SHP77 treated with DMSO at 0.1 percent for 48 hours (cell line): ENCODE measurements at regions not wholly inside any gene's neighbourhood (a gene's known extent, or its start where the extent isn't known, plus 50 kb on each side); places are given as distances from the start of the nearest gene placed in this dataset.

Experiments used
- DNase-seq: peaks from one replicate; lab custom pipeline; 2025; lab: John Stamatoyannopoulos, UW

DNA sequence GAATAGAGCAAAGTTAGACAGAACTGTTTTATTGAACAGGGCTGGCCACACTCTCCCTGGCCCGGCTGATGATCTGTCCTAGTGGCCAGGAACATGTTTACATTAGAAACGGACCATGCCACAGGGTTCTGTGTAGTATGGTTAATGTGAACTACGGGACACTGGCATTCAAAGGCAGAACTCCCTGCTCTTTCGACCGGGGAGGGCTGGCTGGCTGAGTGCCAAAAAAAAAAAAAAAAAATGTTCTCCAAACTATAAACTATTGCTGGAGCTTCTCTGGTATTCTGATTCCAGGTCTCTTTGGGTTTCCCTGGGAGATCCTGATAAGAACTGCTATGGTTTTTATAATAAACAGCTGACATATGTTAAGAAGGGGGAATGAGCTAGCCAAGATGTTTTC is 1262.6 kb upstream of the SORCS1 start:
- no peak for DNase-seq

DNA sequence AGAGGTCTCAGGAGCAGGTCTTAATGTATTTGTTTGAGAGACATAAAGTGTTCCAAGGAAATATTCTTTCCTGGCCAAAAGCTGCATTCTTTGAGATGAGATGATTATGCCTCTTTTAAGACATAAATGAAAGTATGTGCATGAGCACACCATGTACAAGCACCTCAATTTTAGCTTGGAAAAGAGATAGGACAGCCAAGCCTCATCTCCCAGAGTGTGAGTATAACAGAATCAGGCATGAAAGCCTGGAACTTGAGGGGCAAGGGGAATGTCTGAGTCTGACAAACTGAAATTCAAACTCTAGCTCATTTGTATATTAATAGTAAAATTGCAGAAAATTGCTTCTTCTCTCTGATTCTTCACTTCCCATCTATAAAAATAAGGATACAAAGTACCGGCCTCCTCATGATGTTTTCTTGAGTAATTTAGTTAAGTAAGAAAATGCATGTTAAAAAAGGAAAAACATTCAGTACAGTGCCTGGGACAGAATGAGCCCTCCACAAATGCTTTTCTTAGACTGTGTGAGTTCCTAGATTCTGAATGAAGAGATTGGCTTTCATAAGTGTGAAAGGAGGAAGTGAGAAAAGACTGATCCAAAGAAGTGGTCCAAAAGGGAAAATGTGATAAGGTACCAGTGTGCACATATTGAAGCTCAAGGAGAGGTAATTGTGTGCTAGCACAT is 1260.9 kb upstream of the SORCS1 start:
- no peak for DNase-seq

DNA sequence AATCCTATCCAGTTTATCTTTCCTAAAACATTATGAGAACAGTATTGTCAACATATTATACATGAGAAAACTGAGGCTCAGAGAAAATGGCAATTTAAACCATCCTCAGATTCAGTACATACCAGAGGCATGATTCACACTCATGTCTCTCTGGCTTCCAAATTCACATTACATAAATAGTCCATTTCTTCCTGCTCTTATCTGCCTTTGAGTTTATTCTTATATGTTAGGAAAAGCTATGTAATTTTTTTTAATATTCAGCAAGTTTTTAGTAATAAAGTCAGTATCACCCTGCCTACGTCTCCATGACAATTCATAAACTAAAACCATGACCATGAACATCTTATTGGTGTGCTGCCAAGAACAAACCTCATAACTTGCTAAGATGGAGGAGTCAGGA is 1260.2 kb upstream of the SORCS1 start:
- no peak for DNase-seq

DNA sequence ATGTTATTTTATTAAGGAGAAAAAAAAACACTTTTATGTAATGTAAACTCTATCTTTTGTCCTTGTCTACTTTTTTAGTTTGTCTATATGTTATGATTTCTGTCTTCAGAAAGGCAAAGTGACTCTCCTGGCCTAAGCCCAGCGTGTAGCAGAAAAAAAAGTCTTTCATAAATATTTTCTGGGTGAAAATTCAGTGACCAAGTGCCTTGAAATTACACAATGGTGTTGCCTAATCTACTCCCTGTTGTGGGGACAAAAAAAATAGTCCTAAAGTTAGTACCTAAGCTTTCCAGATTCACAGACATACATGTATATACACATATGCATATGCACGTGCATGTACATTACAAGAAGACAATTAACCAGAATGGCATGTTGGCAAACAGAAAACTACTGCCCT is 1257.8 kb upstream of the SORCS1 start:
- DNase-seq: no peak

DNA sequence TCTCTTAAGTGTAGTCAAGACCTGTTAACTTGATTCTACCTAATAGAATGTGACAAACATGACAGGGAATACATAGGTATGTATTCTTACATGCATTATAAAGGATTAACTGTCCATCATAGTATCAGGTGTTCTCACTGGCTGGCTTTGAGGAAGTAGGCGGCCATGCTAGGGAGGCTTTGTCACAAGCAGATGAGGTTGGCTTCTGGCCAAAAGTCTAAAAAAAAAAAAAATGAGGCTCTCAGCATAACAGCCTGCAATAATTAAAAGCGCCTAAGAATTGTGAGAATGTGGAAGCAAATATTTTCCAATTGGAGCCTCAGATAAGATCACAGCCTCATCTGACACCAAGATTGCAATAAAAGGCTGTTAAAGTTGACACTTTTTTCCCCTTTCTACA is 1256.8 kb upstream of the SORCS1 start:
- no peak for DNase-seq

DNA sequence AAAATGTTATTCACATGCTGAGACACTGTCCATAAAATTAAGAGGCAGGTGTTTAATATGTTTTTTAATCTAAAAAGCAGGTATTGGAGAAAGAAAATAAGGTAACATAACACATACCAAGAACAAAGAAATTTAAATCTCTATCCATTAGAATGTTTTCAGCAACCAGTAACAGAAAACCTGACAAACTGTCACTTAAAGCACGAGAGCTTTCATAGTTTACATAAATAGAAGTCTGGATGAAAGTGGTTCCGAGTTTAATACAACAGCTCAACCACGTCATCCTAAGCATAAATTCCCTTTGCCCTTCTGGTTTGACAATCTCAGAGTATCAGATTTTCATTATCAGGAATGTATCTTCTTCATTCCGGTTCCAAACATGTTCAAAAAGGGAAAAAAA is 1249.4 kb upstream of the SORCS1 start:
- DNase-seq: no peak

DNA sequence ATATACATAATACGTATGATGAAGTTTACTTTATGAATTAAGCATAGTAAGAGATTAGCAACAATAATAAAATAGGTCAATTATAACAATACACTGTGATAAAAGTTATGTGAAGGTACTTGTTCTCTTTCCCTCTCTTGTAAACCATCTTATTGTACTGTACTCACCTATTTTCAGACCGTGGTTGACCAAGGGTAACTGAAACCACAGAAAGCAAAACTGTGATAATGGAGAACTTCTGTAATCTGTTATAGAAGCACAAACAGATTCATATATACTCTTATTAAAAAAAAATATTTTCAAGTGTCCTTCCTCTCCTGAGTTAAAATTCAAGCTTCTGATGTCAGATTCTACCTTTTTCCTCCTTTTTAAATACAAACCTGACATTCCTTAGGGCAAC is 1247.8 kb upstream of the SORCS1 start:
- no peak for DNase-seq

DNA sequence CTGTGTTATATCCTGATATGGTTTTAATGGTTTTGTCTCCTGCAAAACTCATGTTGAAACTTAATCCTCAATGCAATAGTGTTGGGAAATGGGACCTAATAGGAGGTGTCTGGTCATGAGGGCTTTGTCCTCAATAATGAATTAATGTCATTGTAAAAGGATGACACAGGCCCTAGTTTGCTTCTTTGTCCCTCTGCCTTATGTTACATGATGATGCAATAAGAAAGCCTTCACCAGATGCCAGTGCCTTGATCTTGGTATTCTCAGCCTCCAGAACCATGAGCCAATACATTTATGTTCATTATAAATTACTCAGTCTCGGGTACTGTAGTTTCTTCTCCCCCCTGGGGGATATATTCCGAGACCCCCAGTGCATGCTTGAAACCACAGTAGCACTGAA is 1247.4 kb upstream of the SORCS1 start:
- no peak for DNase-seq

DNA sequence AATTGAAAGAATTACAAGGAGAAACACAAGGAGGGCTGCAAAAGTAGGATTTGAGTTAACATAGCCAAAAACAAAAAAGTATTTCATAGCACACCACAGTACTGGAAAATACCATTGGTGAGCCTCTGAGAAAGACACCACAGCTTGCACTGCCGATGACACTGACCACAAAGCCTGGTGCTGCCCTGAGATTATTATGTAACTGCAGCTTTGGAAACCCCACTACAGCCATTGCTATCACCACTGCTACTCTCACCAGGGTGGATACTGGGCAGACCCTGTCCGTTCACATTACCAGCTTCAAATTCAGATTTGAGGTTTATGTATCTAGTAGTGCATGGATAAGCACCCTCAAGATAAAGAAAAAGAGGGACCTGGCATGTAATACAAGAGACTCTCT is 1246.7 kb upstream of the SORCS1 start:
- no peak for DNase-seq

DNA sequence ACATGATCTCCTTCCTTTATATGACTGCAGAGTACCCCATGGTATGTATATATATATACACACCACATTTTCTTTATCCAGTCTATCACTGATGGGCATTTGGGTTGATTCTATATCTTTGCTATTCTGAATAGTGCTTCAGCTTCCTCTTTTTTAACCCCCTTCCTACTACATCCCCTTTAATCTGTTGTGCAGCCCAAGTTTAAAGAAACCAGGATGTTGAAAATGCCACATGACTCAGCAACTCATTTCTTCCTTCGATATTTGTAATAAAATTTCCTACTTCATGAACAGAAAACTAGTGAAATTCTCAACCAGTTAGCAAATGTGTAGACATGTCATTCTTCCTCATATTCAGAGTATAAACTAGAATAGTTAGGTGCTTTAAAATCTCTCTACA is 1245.7 kb upstream of the SORCS1 start:
- DNase-seq: no peak

DNA sequence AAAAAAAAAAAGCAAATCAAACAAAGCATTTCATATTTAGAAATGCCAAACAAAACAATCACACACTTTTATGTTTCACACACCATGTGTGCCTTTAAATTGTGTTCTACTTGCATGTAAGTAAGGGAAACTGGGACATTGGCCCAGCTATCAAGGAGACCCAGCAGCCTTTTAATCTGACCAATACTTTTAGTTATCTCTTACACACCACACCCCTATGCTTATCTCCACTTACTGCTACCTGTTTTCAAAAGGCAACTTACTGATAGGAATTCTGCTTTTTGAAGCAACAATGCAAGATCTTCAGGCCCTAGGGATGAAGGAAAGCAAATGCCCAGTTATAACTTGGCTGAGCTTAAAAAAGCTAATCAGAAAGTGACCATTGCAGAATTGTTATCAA is 1244.8 kb upstream of the SORCS1 start:
- DNase-seq: no peak

DNA sequence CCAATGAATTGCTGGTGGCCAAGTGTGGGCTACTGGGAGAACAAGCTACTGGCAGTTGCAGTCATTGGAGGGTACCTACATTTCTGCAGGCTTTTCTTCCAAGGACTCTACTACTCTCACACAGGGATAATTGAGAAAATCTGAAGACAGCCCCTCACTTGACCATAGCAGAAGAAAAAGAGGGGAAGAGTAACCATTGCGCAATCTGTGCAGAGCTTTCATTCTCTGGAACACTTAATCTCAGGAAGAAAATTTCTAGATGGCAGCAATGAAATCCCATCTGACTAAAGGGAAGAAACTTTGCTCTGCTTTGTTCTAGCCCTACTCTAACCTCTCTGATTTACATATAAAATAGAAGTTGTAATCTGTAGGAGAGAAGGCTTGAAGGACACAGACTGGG is 1239.6 kb upstream of the SORCS1 start:
- no peak for DNase-seq

DNA sequence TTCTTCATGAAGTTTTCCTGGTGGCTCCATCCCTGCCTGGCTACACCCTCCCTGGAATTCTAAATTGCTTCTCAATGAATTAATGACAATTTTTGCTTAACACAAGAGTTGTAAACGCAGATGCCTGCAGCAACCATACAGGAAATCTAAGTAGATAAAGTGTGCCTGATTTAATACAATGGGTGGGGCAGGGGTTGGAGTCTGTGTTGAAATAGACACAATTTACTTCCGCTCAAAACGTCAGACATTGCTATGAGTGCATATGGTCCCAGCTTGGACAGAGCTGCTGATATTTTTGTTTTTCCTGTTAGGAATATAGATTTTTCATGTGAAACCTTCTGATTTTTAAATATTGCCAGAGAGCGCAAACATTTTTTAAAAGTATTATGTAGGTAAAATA is 1235.0 kb upstream of the SORCS1 start:
- no peak for DNase-seq

DNA sequence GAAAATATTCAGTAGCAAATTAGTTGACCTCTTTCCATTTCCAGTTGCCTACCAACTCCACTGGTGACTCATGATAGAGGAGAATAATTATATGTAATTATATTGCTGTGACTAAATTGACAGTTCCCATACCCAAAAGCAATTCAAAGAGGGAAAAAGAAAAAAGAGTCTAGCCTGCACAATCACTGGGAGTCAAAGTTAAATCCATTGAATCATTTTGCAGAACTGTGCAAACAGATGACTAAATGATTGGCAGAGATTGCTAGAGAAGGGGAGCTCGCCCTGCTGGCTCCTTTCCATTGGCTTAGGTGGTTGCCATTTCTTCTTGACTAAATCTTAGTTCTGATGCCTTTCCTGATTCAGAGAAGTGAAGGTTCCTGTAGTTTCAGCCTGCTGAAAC is 1228.6 kb upstream of the SORCS1 start:
- DNase-seq: no peak

DNA sequence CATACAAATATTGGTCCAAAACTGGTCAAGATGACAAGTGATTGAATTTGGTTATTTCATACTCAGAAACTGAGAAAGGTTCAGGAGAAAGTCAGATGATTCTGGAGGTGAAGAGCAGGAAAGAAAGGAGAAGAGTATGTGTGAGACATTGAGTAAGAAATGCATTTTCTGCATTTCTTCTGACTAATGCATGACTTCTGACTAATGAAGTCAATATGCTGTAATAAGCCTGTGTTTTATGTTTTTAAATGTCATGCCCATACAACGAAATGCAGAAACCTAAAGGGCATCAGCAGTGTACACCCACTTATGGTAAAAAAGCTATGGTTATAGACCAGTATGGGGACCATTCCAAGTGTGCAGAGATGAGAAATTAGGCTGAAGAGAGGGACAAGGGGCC is 1227.8 kb upstream of the SORCS1 start:
- DNase-seq: no peak

DNA sequence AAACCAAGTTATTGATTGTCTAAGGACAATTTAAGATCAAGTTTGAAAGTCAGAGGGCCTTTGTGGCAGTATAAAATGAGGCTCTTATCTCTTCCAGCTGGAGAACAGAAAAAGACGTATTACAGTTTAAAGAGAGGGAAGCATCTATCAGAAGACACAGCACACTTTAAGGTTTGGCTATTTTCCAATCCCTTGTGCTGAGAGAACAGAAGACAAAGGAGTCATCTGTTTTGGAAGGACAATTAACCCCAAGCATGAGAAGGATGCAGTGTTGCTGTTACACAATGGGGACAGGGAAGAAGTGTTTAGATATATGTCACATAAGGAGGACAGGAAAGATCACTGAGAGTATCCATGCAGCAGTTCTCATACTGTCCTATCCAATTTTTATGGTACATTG is 1224.2 kb upstream of the SORCS1 start:
- DNase-seq: no peak

DNA sequence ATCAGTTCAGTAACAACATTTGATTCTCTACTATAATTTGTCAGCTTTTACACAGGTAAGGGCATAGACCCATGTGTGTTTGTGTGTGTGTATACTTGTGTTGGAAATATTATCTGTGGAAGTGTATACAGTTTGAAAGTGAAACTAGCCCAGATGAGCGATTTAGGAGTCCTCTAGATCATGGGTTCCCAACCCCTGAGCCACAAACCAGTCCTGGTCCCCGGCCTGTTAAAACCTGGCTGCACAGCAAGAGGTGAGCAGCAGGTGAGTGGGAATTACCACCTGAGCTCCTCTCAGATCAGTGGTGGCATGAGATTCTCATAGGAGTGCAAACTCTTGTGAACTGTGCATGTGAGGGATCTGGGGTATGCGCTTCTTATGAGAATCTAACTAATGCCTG is 1221.5 kb upstream of the SORCS1 start:
- DNase-seq: no peak

DNA sequence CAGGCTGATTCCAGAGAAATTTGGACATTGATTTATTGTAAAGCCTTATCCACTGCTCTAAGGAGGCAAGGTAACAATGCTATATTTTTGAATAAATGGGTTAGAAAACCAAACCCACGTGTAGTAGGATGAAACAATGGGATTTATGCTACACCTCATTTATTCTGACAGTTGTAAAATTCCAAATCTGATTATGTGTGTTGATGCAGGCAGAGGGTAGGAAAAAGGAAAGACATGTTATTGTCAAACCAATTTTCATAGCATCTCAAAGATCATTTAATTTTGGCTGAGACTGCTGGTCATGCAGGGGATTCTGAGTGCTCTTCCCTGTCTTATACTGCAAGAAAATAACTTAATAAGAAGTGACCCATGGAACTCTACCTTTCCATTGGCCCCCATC is 1219.9 kb upstream of the SORCS1 start:
- DNase-seq: no peak

DNA sequence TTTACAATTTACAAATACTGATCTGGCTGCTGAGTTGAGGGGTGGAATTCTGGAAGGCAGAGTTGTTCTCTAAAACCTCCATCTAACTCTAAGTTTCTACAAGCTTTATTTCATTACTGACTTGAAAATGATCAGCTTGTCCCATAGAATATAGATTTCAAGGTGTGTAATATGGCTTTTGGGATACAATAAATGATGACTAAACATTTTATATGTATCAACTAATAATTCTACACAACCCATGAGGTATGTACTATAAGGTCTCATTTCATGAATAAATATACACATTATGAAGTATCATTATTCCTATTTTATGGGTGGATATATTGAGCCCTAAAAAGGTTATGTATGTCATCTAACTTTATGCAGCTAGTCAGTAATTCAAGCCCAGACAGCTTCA is 1214.3 kb upstream of the SORCS1 start:
- no peak for DNase-seq

DNA sequence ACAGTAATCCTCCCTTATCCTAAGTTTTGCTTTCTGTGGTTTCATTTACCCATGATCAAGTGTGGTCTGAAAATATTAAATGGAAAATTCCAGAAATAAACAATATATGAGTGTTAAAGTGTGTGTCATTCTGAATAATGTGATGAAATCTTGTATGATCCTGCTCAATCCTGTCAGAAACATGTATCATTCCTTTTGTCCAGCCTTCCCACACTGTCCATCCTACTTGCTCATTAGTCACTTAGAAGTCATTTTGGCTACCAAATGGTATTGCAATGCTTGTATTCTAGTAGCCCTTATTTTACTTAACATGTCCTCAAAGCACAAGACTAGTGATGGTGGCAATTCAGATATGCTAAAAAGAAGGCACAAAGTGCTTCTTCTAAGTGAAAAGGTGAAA is 1211.2 kb upstream of the SORCS1 start:
- DNase-seq: no peak

DNA sequence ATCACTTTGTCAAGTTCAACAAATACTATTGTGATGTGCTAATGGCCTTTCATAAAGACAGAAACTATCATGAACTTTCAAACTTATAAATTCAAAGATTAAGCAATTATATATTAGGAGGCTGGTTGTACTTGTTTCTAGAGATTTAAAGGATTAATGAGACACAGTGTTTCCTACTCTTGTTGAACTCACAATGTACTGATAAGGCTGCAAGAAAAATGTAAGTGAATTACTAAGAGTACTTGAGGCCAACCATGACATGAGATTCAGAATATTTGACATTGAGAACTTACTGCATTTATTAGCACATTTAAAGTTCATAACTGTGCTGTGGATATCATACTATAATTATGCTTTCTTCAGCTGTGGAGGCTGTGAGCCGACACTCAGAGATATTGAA is 1210.5 kb upstream of the SORCS1 start:
- DNase-seq: no peak

DNA sequence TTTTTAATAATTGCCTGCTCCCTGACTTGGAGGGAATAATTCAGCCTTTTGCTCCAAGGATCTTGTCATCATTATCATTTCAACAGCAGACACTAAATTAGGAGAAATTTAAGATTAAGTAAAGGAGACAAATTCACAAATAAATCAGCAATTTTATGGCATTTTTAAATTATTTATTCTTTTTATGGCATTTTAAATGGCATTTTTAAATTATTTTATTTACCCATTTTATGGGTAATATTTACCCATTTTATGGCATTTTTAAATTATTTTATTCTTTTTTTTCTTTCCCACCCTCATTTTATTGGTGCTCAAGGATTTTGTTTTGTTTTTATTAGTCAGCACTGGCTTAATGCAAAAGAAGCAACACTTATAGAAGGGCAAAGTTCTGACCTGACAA is 1201.0 kb upstream of the SORCS1 start:
- no peak for DNase-seq

DNA sequence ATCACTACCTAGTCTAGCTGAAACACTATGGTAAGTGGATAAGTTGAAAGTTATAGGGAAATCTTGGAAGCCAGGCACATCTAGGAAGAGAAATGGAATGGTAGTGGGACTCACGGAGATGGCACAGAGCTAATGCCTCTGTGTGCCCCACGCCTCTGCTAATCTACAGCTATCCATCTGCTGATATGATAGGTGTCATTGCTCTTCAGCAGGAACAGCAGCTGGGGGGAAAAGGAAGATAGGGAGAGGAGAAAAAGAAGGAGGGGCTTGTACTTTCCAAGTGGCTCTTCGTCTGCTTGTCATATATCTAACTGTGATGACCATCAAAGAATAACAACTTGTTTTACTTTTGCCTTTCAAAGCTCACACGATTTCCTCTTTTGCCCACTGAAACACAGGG is 1199.1 kb upstream of the SORCS1 start:
- no peak for DNase-seq

DNA sequence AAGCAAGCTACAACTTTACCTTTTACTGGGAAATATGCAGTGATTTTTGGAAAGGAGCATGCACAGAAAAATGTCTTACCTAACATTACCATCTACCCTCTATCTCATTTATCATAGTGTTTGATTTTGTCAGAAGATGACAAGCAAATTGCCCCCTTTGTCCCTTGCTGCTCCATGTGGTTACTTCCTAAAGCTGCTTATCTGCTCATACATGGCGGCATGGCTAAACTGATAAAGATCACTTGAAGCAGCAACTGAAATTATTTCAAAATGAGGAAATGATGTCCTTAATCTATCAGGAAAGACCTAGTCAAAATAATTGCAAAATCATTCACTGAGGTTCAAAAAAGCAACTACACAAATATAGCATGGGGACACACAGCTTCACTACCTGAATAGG is 1198.5 kb upstream of the SORCS1 start:
- DNase-seq: no peak

DNA sequence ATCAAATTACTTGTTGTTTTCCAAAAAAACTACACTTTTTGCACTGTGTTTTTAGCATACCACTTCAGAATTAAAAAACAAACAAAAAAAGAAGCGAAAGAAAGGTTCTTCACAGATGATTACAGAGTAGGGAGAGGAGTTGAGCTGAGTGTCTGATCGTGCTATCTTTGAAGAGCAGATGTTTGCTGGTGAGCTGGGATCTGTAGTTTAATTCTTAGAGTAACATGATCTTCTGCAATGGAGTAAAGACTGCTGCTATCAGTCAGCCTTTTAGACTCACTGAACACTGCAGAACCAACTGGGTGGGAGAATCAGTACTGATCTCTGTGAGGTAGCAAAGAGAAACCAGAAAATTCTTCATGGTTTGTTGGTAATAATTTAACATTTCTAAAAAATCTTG is 1197.8 kb upstream of the SORCS1 start:
- no peak for DNase-seq
